ENCODE measurements at regions not wholly inside any gene's neighbourhood (a gene's known extent, or its start where the extent isn't known, plus 50 kb on each side); places are given as distances from the start of the nearest gene placed in this dataset.

DNA sequence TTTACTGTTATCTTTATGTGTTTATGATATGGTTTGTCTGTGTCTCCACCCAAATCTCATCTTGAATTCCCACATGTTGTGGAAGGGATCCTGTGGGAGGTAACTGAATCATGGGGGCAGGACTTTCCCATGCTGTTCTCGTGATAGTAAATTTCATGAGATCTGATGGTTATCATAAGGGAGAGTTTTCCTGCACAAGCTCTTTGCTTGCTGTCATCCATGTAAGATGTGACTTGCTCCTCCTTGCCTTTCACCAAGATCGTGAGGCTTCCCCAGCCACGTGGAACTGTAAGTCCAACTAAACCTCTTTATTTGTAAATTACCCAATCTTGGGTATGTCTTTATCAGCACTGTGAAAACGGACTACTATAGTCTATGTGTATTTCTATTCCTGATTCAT lies 539.0 kb downstream of the ARL4A start:
- intact Hi-C loops (cut with DNase I): no loop called here
- DNase-seq: no peak
- no peak overlapping the region for H3K4me3 ChIP-seq
- H3K36me3 ChIP-seq: no peaks in the 10 kb centered on the region
- no peaks in the 10 kb centered on the region for H3K4me1 ChIP-seq
- no peak overlapping the region for H3K27ac ChIP-seq
- no peaks in the 10 kb centered on the region for H3K9me3 ChIP-seq
- H3K27me3 ChIP-seq: no peaks in the 10 kb centered on the region
- 75 to 86% (median 80%) methylated on average over 4 of the region's 4 CpGs for WGBS, 4 donors
- TF ChIP-seq, protein P1, sequence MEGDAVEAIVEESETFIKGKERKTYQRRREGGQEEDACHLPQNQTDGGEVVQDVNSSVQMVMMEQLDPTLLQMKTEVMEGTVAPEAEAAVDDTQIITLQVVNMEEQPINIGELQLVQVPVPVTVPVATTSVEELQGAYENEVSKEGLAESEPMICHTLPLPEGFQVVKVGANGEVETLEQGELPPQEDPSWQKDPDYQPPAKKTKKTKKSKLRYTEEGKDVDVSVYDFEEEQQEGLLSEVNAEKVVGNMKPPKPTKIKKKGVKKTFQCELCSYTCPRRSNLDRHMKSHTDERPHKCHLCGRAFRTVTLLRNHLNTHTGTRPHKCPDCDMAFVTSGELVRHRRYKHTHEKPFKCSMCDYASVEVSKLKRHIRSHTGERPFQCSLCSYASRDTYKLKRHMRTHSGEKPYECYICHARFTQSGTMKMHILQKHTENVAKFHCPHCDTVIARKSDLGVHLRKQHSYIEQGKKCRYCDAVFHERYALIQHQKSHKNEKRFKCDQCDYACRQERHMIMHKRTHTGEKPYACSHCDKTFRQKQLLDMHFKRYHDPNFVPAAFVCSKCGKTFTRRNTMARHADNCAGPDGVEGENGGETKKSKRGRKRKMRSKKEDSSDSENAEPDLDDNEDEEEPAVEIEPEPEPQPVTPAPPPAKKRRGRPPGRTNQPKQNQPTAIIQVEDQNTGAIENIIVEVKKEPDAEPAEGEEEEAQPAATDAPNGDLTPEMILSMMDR (IDR thresholded peaks at IDR 0.05): no peak
- no peak for TF ChIP-seq POLR2A (IDR thresholded peaks at IDR 0.05)
- ATAC-seq: no peak

DNA sequence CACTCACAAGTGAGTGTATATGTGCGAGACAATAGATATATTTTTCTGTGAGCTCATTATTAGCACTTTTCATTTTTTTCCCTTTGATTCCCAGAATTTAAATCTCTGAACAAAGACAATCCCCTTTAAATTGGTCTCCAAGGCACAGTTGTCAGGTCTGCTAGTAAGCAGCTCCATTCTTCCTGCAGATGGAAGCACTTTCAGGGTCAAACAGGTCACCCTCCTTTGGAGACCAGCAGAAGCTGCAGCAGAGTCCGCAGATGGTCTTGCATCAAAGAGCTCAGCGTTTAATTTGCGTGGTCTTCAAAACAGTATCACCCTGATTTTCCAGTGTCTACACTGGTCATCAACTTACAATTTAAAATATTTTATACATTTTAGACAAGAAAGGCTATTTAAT lies 543.8 kb downstream of the ARL4A start:
- intact Hi-C loops (cut with DNase I): no loop called here
- no peaks in the 10 kb centered on the region for H3K36me3 ChIP-seq
- peaks cover 0 to 6% (median 0%) of the 10 kb centered on the region in 12 donors for H3K4me1 ChIP-seq
- H3K27ac ChIP-seq: no peak overlapping the region
- H3K9me3 ChIP-seq: no peaks in the 10 kb centered on the region
- TF ChIP-seq, protein P1 (IDR thresholded peaks at IDR 0.05): no peak
- no peak for TF ChIP-seq POLR2A (IDR thresholded peaks at IDR 0.05)
- no peaks in the 10 kb centered on the region for H3K27me3 ChIP-seq
- no peak for ATAC-seq
- DNase-seq: no peak
- WGBS, 4 donors: 89 to 95% (median 92%) methylated on average over 4 of the region's 4 CpGs
- H3K4me3 ChIP-seq: no peak overlapping the region

DNA sequence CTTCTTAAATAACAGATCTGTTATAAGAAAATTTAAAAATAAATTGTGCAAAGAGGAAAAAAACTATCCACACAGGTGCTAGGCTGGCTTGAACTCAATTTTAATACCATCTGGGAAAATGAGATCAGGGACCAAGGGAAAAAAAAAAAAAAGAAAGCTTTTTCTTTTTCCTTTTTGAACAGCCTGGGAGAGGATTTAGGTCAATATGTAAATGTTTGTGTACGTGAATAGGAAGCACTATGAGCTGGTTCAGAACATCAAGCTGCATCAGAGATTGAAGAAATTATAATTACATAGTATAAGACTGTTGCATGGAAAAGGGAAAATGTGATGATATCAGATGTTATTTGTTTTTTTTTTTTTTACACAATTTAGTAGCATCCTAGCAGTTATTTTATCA lies 548.0 kb downstream of the ARL4A start:
- TF ChIP-seq, protein P1 (IDR thresholded peaks at IDR 0.05): no peak
- no peak for TF ChIP-seq POLR2A (IDR thresholded peaks at IDR 0.05)
- H3K27me3 ChIP-seq: no peaks in the 10 kb centered on the region
- 44 to 57% (median 54%) methylated on average over 1 of the region's 1 CpG for WGBS, 4 donors
- no peaks in the 10 kb centered on the region for H3K36me3 ChIP-seq
- peaks cover 0 to 8% (median 0%) of the 10 kb centered on the region in 12 donors for H3K4me1 ChIP-seq
- ATAC-seq: no peak
- no peaks in the 10 kb centered on the region for H3K9me3 ChIP-seq
- no peak overlapping the region for H3K27ac ChIP-seq
- no peak overlapping the region for H3K4me3 ChIP-seq
- intact Hi-C loops (cut with DNase I): no loop called here
- no peak for DNase-seq

DNA sequence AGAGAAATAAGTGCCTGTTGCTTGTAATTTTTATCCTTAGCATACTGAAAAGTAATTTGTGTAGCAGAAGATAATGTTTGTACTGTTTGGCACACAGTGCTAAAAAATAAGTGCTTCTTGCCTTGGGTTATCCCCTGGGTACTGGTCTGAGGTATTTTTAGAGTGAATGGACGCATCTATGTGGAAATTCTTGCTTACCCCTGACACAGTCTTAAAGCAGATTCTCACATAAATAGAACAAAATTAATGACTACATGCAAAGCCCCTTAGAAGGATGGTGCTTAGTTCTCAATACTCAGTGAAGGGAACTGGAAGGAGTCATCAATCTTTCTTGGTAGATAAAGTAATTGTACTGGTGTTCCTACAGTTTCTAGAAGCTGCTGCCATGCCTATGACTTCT lies 548.6 kb downstream of the ARL4A start:
- Histone ChIP-seq H3K36me3 (no peaks in the 10 kb centered on the region), H3K27ac (no peak overlapping the region), H3K27me3 (no peaks in the 10 kb centered on the region), H3K4me1 (peaks cover 0 to 8% (median 0%) of the 10 kb centered on the region in 12 donors), H3K9me3 (no peaks in the 10 kb centered on the region), H3K4me3 (no peak overlapping the region)
- intact Hi-C loops (cut with DNase I): no loop called here
- 23 to 36% (median 32%) methylated on average over 1 of the region's 1 CpG for WGBS, 4 donors
- no peak for TF ChIP-seq POLR2A (IDR thresholded peaks at IDR 0.05)
- TF ChIP-seq, protein P1 (IDR thresholded peaks at IDR 0.05): no peak
- no peak for DNase-seq
- peak in 1 of 4 donors; percentile 41 for ATAC-seq

Data from heart left ventricle (tissue), 16 donors.